ENCODE measurements at regions not wholly inside any gene's neighbourhood (a gene's known extent, or its start where the extent isn't known, plus 50 kb on each side); places are given as distances from the start of the nearest gene placed in this dataset.
A peak's percentile ranks its signal among the peaks of the same experiment; 100 is the strongest.
"Not testable (repeated sequence)": the region's sequence is repeated elsewhere in the genome, so short reads cannot be mapped to it uniquely, and the experiment has no call there.

- H3K4me3 ChIP-seq: no peak overlapping the region
- ATAC-seq (replicated peaks in 6 of 8): peak in 6 of 8 experiments; percentile 34 to 80 (median 78)
- WGBS, 10 experiments: 16 to 77% (median 61%) methylated on average over 3 to 8 of the region's 8 CpGs; no CpG with 5 or more reads in 2 of the 10 experiments
- H3K4me1 ChIP-seq (replicated peaks in 1 of 2): peaks cover 6 to 19% of the 10 kb centered on the region in 2 donors
- in situ Hi-C loops (cut with MboI; ENCODE audit: low pct_unique_long_range_greater_than_20kb in 2 of 9, low sequenced_read_pairs in 9 of 9, unreplicated experiment in 9 of 9): no loop called here
- peak overlapping the region in 1 of 2 donors; percentile 32 for H3K27ac ChIP-seq
These were observed 238.3 kb downstream of the GALC start for GRCh38 chr14:87754520-87755223.

- peaks cover 0 to 15% of the 10 kb centered on the region in 2 donors for H3K4me1 ChIP-seq (replicated peaks in 1 of 2)
- H3K4me3 ChIP-seq: no peak overlapping the region
- in situ Hi-C loops (cut with MboI; ENCODE audit: low pct_unique_long_range_greater_than_20kb in 2 of 9, low sequenced_read_pairs in 9 of 9, unreplicated experiment in 9 of 9): loop anchor here in 1 of 9 experiments (25.0 kb wide), 1 partner anchor 139 kb away; no protein-coding TSS in a partner anchor
- H3K27ac ChIP-seq: no peak overlapping the region
- ATAC-seq (replicated peaks in 6 of 8): no peak
These were observed 244.4 kb downstream of the GALC start for GRCh38 chr14:87748558-87748957.

- 0 to 71% (median 23%) methylated on average over 1 to 2 of the region's 3 CpGs for WGBS, 10 experiments
- H3K27ac ChIP-seq: no peak overlapping the region
- ATAC-seq (replicated peaks in 6 of 8): peak in 2 of 8 experiments; percentile 65 to 90
- in situ Hi-C loops (cut with MboI; ENCODE audit: low pct_unique_long_range_greater_than_20kb in 2 of 9, low sequenced_read_pairs in 9 of 9, unreplicated experiment in 9 of 9): loop anchor here in 1 of 9 experiments (25.0 kb wide), 1 partner anchor 142 kb away; no protein-coding TSS in a partner anchor
- peaks cover 0 to 15% of the 10 kb centered on the region in 2 donors for H3K4me1 ChIP-seq (replicated peaks in 1 of 2)
- H3K4me3 ChIP-seq: no peak overlapping the region
These were observed 247.4 kb downstream of the GALC start for GRCh38 chr14:87745507-87746118.

- in situ Hi-C loops (cut with MboI; ENCODE audit: low pct_unique_long_range_greater_than_20kb in 2 of 9, low sequenced_read_pairs in 9 of 9, unreplicated experiment in 9 of 9): loop anchor here in 1 of 9 experiments (25.0 kb wide), 1 partner anchor 153 kb away; no protein-coding TSS in a partner anchor
- not testable (repeated sequence) for H3K4me1 ChIP-seq (replicated peaks in 1 of 2); ATAC-seq (replicated peaks in 6 of 8); H3K4me3 ChIP-seq; H3K27ac ChIP-seq
- 10 to 97% (median 61%) methylated on average over 1 to 8 of the region's 49 CpGs; no CpG with 5 or more reads in 3 of the 10 experiments for WGBS, 10 experiments
These were observed 258.2 kb downstream of the GALC start for GRCh38 chr14:87734577-87735360.

- not testable (repeated sequence) for H3K27ac ChIP-seq; H3K4me1 ChIP-seq (replicated peaks in 1 of 2); ATAC-seq (replicated peaks in 6 of 8); H3K4me3 ChIP-seq
- WGBS, 10 experiments: 27 to 97% (median 79%) methylated on average over 2 to 7 of the region's 7 CpGs; no CpG with 5 or more reads in 2 of the 10 experiments
- in situ Hi-C loops (cut with MboI; ENCODE audit: low pct_unique_long_range_greater_than_20kb in 2 of 9, low sequenced_read_pairs in 9 of 9, unreplicated experiment in 9 of 9): loop anchor here in 1 of 9 experiments (25.0 kb wide), 1 partner anchor 154 kb away; no protein-coding TSS in a partner anchor
These were observed 259.9 kb downstream of the GALC start for GRCh38 chr14:87733115-87733514.

- H3K4me1 ChIP-seq (replicated peaks in 1 of 2): no peaks in the 10 kb centered on the region
- ATAC-seq (replicated peaks in 6 of 8): no peak
- H3K4me3 ChIP-seq: no peak overlapping the region
- H3K27ac ChIP-seq: no peak overlapping the region
- WGBS, 10 experiments: 6 to 79% (median 60%) methylated on average over 1 to 8 of the region's 9 CpGs; no CpG with 5 or more reads in 1 of the 10 experiments
- in situ Hi-C loops (cut with MboI; ENCODE audit: low pct_unique_long_range_greater_than_20kb in 2 of 9, low sequenced_read_pairs in 9 of 9, unreplicated experiment in 9 of 9): loop anchor here in 1 of 9 experiments (25.0 kb wide), 1 partner anchor 155 kb away; no protein-coding TSS in a partner anchor
These were observed 260.4 kb downstream of the GALC start for GRCh38 chr14:87732562-87732961.

GRCh38 chr14:87725318-87725717 is 267.7 kb downstream of the GALC start:
- 40 to 100% (median 84%) methylated on average over 1 to 4 of the region's 4 CpGs; no CpG with 5 or more reads in 6 of the 10 experiments for WGBS, 10 experiments
- Histone ChIP-seq H3K4me3 (no peak overlapping the region), H3K27ac (no peak overlapping the region), H3K4me1 (replicated peaks in 1 of 2) (no peaks in the 10 kb centered on the region)
- ATAC-seq (replicated peaks in 6 of 8): no peak
- in situ Hi-C loops (cut with MboI; ENCODE audit: low pct_unique_long_range_greater_than_20kb in 2 of 9, low sequenced_read_pairs in 9 of 9, unreplicated experiment in 9 of 9): loop anchor here in 1 of 9 experiments (25.0 kb wide), 1 partner anchor 162 kb away; no protein-coding TSS in a partner anchor

GRCh38 chr14:87712396-87713090 is 280.4 kb downstream of the GALC start:
- in situ Hi-C loops (cut with MboI; ENCODE audit: low pct_unique_long_range_greater_than_20kb in 2 of 9, low sequenced_read_pairs in 9 of 9, unreplicated experiment in 9 of 9): no loop called here
- no peak overlapping the region for H3K4me3 ChIP-seq
- WGBS, 10 experiments: 0 to 93% (median 61%) methylated on average over 1 to 6 of the region's 6 CpGs
- H3K4me1 ChIP-seq (replicated peaks in 1 of 2): no peaks in the 10 kb centered on the region
- ATAC-seq (replicated peaks in 6 of 8): peak in 7 of 8 experiments; percentile 28 to 88 (median 62)
- H3K27ac ChIP-seq: no peak overlapping the region

- H3K4me3 ChIP-seq: no peak overlapping the region
- in situ Hi-C loops (cut with MboI; ENCODE audit: low pct_unique_long_range_greater_than_20kb in 2 of 9, low sequenced_read_pairs in 9 of 9, unreplicated experiment in 9 of 9): no loop called here
- H3K4me1 ChIP-seq (replicated peaks in 1 of 2): no peaks in the 10 kb centered on the region
- peak in 3 of 8 experiments; percentile 52 to 97 (median 95) for ATAC-seq (replicated peaks in 6 of 8)
- 0 to 60% (median 50%) methylated on average over 1 of the region's 1 CpG; no CpG with 5 or more reads in 7 of the 10 experiments for WGBS, 10 experiments
- no peak overlapping the region for H3K27ac ChIP-seq
These were observed 287.5 kb downstream of the GALC start for GRCh38 chr14:87705439-87705896.

GRCh38 chr14:87698481-87698880 is 294.5 kb downstream of the GALC start:
- in situ Hi-C loops (cut with MboI; ENCODE audit: low pct_unique_long_range_greater_than_20kb in 2 of 9, low sequenced_read_pairs in 9 of 9, unreplicated experiment in 9 of 9): no loop called here
- WGBS, 10 experiments: 24 to 100% (median 47%) methylated on average over 1 to 3 of the region's 3 CpGs; no CpG with 5 or more reads in 2 of the 10 experiments
- Histone ChIP-seq H3K4me1 (replicated peaks in 1 of 2) (no peaks in the 10 kb centered on the region), H3K27ac (no peak overlapping the region), H3K4me3 (no peak overlapping the region)
- peak in 4 of 8 experiments; percentile 38 to 89 (median 66) for ATAC-seq (replicated peaks in 6 of 8)

- in situ Hi-C loops (cut with MboI; ENCODE audit: low pct_unique_long_range_greater_than_20kb in 2 of 9, low sequenced_read_pairs in 9 of 9, unreplicated experiment in 9 of 9): no loop called here
- no CpG with 5 or more reads among the region's 1 CpG for WGBS, 10 experiments
- Histone ChIP-seq H3K4me1 (replicated peaks in 1 of 2) (no peaks in the 10 kb centered on the region), H3K4me3 (no peak overlapping the region), H3K27ac (no peak overlapping the region)
- ATAC-seq (replicated peaks in 6 of 8): peak in 5 of 8 experiments; percentile 27 to 57 (median 35)
These were observed 296.5 kb downstream of the GALC start for GRCh38 chr14:87696485-87696884.
